Activated naive CD4-positive, alpha-beta T cell treated with anti-CD3 and anti-CD28 coated beads for 36 hours (primary cell): ENCODE measurements at regions not wholly inside any gene's neighbourhood (a gene's known extent, or its start where the extent isn't known, plus 50 kb on each side); places are given as distances from the start of the nearest gene placed in this dataset.
"Not testable (repeated sequence)": the region's sequence is repeated elsewhere in the genome, so short reads cannot be mapped to it uniquely, and the experiment has no call there.

Experiments
- CTCF ChIA-PET: fragments of 350-600 bp; sonication (Branson Sonifier 250); formaldehyde crosslinking; loops from one replicate; lab custom pipeline; 2021; ENCODE audit warnings: antibody characterized with exemption; lab: Charles Lee
- DNase-seq: peaks from one replicate; pipeline ENCODE4 v3.0.0-alpha.2; 2020
- H3K27ac Mint-ChIP-seq: one replicate; pipeline ENCODE4 v1.8.0; 2021; ENCODE audit warnings: mild to moderate bottlenecking, mixed read lengths
- H3K27me3 Mint-ChIP-seq: one replicate; pipeline ENCODE4 v1.8.0; 2021; ENCODE audit warnings: low read depth, mixed read lengths
- H3K36me3 Mint-ChIP-seq: one replicate; pipeline ENCODE4 v1.8.0; 2021; ENCODE audit warnings: low read depth, mixed read lengths
- H3K4me1 Mint-ChIP-seq: one replicate; pipeline ENCODE4 v1.8.0; 2021; ENCODE audit warnings: low read depth, mixed read lengths
- H3K4me3 Mint-ChIP-seq: one replicate; pipeline ENCODE4 v1.8.0; 2021; ENCODE audit warnings: mild to moderate bottlenecking, moderate library complexity, mixed read lengths
- H3K9me3 Mint-ChIP-seq: one replicate; pipeline ENCODE4 v1.8.0; 2021; ENCODE audit warnings: mixed read lengths
- intact Hi-C: fragments of 100-400 bp; cut with micrococcal nuclease; formaldehyde crosslinking; loops from one replicate; pipeline ENCODE4 v1.15.1; 2023

GRCh38 chr5:124976086-124976485, 229.6 kb upstream of the ZNF608 start:
- Mint-ChIP-seq H3K4me1 (no peaks in the 10 kb centered on the region), H3K27ac (no peak overlapping the region), H3K9me3 (peaks cover 11% of the 10 kb centered on the region), H3K36me3 (no peaks in the 10 kb centered on the region), H3K4me3 (no peak overlapping the region), H3K27me3 (no peaks in the 10 kb centered on the region)
- CTCF ChIA-PET = no interaction called here
- intact Hi-C loops = no loop called here
- no peak for DNase-seq

DNA sequence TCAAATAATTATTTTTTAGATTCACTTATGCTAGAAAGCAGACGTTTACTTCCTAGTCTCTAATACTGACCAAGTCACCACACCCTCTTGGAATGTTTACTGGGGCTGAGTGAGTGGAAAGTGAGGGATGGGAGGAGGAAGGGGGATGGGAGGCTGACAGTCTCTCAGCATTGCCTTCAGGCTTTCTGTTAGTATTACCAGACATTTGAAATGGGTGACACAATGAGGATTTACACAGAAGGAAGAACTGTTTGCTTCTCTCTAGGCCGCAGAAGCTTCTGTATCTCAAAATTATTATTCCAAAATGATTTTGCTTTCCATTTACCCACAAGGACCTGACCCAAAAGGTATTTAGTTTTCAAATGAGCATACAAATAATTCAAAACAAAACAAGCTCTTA, 232.8 kb upstream of the ZNF608 start:
- CTCF ChIA-PET = no interaction called here
- Mint-ChIP-seq H3K4me1 (no peaks in the 10 kb centered on the region), H3K9me3 (peaks cover 11% of the 10 kb centered on the region), H3K36me3 (no peaks in the 10 kb centered on the region), H3K27me3 (no peaks in the 10 kb centered on the region), H3K4me3 (no peak overlapping the region), H3K27ac (no peak overlapping the region)
- intact Hi-C loops = no loop called here
- no peak for DNase-seq

DNA sequence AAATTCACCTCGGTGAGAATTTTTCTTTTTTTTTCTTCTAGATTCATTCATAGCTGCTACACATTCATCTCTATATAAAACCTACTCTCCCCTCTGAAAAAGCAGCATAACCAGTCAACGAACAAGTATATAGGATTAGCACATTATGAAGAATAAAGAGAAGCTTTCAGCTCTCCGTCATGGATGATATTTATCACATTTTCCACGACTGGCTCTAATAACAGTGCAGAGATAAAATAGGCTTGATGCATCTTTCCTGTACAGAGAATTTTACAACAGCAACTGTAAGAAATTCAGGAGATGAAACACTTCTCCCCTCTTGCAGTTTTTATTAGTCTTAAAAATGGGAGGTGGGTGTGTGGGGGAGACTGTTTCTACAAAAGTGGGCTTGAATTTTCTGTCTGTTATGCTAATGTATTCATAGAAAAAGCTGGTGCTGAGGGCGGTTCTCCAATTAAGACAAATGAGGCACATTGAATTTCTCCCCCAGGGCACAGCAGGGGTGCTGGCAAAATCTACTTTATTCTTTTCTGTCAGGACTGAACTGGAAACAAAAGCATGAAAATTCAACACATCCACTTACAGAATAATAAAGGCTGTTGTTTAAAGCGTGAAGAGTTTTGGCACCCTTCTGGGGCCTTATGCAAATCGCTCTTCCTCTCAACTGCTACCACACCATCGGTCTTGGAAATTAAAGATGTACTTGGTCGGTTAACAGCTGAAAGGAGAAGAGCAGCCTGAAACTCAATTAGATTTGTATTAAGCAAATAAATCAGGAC, 233.9 kb upstream of the ZNF608 start:
- H3K4me3 Mint-ChIP-seq = no peak overlapping the region
- H3K9me3 Mint-ChIP-seq = peaks cover 11% of the 10 kb centered on the region
- H3K4me1 Mint-ChIP-seq = no peaks in the 10 kb centered on the region
- no peak overlapping the region for H3K27ac Mint-ChIP-seq
- intact Hi-C loops = no loop called here
- H3K27me3 Mint-ChIP-seq = no peaks in the 10 kb centered on the region
- H3K36me3 Mint-ChIP-seq = no peaks in the 10 kb centered on the region
- CTCF ChIA-PET = no interaction called here
- DNase-seq = no peak

- peaks cover 11% of the 10 kb centered on the region for H3K9me3 Mint-ChIP-seq
- H3K4me1 Mint-ChIP-seq = no peaks in the 10 kb centered on the region
- no peak overlapping the region for H3K27ac Mint-ChIP-seq
- intact Hi-C loops = no loop called here
- H3K4me3 Mint-ChIP-seq = no peak overlapping the region
- DNase-seq = no peak
- H3K27me3 Mint-ChIP-seq = no peaks in the 10 kb centered on the region
- CTCF ChIA-PET = no interaction called here
- H3K36me3 Mint-ChIP-seq = no peaks in the 10 kb centered on the region
Observed at GRCh38 chr5:124981901-124982300, 235.5 kb upstream of the ZNF608 start.

- Mint-ChIP-seq H3K36me3 (no peaks in the 10 kb centered on the region), H3K27ac (no peak overlapping the region), H3K4me3 (no peak overlapping the region), H3K27me3 (no peaks in the 10 kb centered on the region), H3K4me1 (no peaks in the 10 kb centered on the region), H3K9me3 (peaks cover 10% of the 10 kb centered on the region)
- DNase-seq = no peak
- CTCF ChIA-PET = no interaction called here
- intact Hi-C loops = no loop called here
Observed at GRCh38 chr5:124986170-124986569, 239.7 kb upstream of the ZNF608 start.

GRCh38 chr5:124986667-124987066, 240.2 kb upstream of the ZNF608 start:
- no peaks in the 10 kb centered on the region for H3K36me3 Mint-ChIP-seq
- CTCF ChIA-PET = no interaction called here
- no peak overlapping the region for H3K4me3 Mint-ChIP-seq
- H3K27ac Mint-ChIP-seq = no peak overlapping the region
- H3K9me3 Mint-ChIP-seq = peaks cover 10% of the 10 kb centered on the region
- H3K4me1 Mint-ChIP-seq = no peaks in the 10 kb centered on the region
- no peak for DNase-seq
- H3K27me3 Mint-ChIP-seq = no peaks in the 10 kb centered on the region
- intact Hi-C loops = no loop called here

GRCh38 chr5:124987786-124988185, 241.3 kb upstream of the ZNF608 start:
- DNase-seq, H3K9me3 Mint-ChIP-seq, H3K27ac Mint-ChIP-seq, H3K27me3 Mint-ChIP-seq, H3K4me1 Mint-ChIP-seq, H3K4me3 Mint-ChIP-seq, CTCF ChIA-PET, H3K36me3 Mint-ChIP-seq, intact Hi-C loops: not testable (repeated sequence)

GRCh38 chr5:124990723-124991122, 244.3 kb upstream of the ZNF608 start:
- H3K36me3 Mint-ChIP-seq = no peaks in the 10 kb centered on the region
- H3K9me3 Mint-ChIP-seq = peaks cover 4% of the 10 kb centered on the region
- intact Hi-C loops = no loop called here
- CTCF ChIA-PET = no interaction called here
- H3K27ac Mint-ChIP-seq = no peak overlapping the region
- no peaks in the 10 kb centered on the region for H3K27me3 Mint-ChIP-seq
- H3K4me3 Mint-ChIP-seq = no peak overlapping the region
- no peak for DNase-seq
- H3K4me1 Mint-ChIP-seq = no peaks in the 10 kb centered on the region

- no peak for DNase-seq
- no peak overlapping the region for H3K27ac Mint-ChIP-seq
- no peak overlapping the region for H3K4me3 Mint-ChIP-seq
- no peaks in the 10 kb centered on the region for H3K4me1 Mint-ChIP-seq
- CTCF ChIA-PET = no interaction called here
- no peaks in the 10 kb centered on the region for H3K27me3 Mint-ChIP-seq
- no peaks in the 10 kb centered on the region for H3K9me3 Mint-ChIP-seq
- H3K36me3 Mint-ChIP-seq = no peaks in the 10 kb centered on the region
- intact Hi-C loops = no loop called here
Observed at GRCh38 chr5:124995421-124995820, 249.0 kb upstream of the ZNF608 start.

DNA sequence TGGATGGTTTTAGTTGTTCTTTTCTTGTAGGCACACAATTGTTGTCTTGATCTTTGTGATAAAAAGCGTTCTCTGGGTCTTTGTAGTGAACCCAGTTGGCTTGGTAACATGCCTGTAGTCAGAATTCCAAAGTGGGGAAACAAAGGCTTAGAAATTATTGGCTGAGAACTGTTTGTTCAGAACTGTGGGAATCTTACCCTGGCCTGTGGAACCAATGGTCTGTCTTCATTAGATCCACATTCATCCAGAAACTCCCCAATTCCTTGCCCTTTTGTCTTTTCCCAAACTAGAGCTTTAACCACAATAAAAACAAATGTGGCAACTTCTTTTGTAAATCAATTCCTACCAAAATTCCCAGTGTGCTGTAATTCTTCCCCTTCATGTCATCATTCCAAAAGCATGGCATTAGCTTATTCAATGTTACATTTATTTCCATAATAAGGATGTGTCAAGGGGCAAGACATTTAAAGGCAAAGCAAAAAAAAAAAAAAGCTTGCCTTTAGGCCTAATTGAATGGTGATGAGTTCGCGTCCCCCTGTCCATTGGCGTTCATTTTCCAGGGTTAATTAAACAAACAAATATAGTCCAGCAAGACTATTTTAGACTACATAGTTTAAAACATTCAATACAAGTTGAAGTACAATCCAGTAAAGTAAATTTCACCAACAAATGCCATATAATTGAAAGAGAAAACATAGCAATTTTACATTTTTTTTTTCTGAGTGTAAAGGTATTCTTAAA, 249.8 kb upstream of the ZNF608 start:
- Mint-ChIP-seq H3K27ac (no peak overlapping the region), H3K4me3 (no peak overlapping the region), H3K9me3 (no peaks in the 10 kb centered on the region), H3K4me1 (no peaks in the 10 kb centered on the region), H3K36me3 (no peaks in the 10 kb centered on the region), H3K27me3 (no peaks in the 10 kb centered on the region)
- no peak for DNase-seq
- intact Hi-C loops = no loop called here
- CTCF ChIA-PET = no interaction called here

GRCh38 chr5:124996764-124997077, 250.3 kb upstream of the ZNF608 start:
- intact Hi-C loops = no loop called here
- Mint-ChIP-seq H3K4me3 (no peak overlapping the region), H3K27ac (no peak overlapping the region), H3K4me1 (no peaks in the 10 kb centered on the region), H3K27me3 (no peaks in the 10 kb centered on the region), H3K9me3 (no peaks in the 10 kb centered on the region), H3K36me3 (no peaks in the 10 kb centered on the region)
- CTCF ChIA-PET = no interaction called here
- no peak for DNase-seq

DNA sequence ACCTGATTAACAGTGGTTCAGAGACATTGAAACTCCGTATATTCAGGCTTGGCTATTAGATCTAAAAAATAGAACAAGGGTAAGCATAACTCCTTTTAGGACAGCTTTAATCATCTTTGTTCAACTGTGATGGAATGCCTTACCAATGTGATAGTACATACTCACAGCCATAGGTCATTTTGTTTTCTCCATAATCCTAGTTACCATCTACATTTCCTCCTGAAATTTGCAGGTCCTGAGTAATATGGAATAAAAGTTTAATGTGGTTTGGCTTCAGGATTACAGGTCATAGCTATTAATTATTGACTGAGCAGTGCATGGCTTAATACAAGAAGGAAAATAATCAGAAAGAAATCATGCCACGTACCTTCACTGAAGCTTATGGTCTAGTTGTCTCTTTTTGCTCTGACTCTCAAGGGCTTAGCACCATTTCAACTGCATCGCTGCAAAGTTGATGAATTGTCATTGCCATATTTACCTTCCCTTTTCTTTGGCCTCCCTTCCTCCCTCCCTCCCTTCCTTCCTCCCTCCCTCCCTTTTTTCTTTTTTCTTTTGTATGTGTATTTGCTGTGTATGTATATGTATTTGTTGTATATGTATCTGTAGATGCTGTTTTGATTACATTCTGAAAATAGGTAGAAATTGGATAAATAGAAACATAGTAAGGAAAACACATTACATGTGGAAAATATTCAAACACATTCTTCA, 250.9 kb upstream of the ZNF608 start:
- DNase-seq = no peak
- Mint-ChIP-seq H3K36me3 (no peaks in the 10 kb centered on the region), H3K4me1 (no peaks in the 10 kb centered on the region), H3K27ac (no peak overlapping the region), H3K27me3 (no peaks in the 10 kb centered on the region), H3K4me3 (no peak overlapping the region), H3K9me3 (no peaks in the 10 kb centered on the region)
- intact Hi-C loops = no loop called here
- CTCF ChIA-PET = no interaction called here

DNA sequence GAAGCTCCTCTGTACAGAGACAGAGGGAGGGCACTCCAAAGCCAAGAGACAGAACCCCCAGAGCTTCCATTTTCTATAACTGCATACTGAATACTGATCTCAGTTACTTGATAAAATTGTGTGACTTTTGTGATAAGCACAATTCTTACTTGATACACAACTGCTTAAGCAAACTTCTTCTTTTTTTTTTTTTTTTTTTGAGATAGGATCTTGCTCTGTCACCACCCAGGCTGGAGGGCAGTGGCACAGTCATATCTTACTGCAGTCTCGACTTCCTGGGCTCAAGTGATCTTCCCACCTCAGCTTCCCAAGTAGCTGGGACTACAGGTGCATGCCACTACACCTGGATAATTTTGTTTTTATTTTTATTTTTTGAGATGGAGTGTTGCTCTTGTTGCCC, 252.1 kb upstream of the ZNF608 start:
- no peak overlapping the region for H3K4me3 Mint-ChIP-seq
- H3K4me1 Mint-ChIP-seq = no peaks in the 10 kb centered on the region
- H3K27me3 Mint-ChIP-seq = no peaks in the 10 kb centered on the region
- H3K27ac Mint-ChIP-seq = no peak overlapping the region
- no peaks in the 10 kb centered on the region for H3K36me3 Mint-ChIP-seq
- CTCF ChIA-PET = no interaction called here
- DNase-seq = no peak
- intact Hi-C loops = no loop called here
- H3K9me3 Mint-ChIP-seq = no peaks in the 10 kb centered on the region
